RWPE2 (cell line): ENCODE measurements at regions not wholly inside any gene's neighbourhood (a gene's known extent, or its start where the extent isn't known, plus 50 kb on each side); places are given as distances from the start of the nearest gene placed in this dataset.

ENCODE experiments used
- ATAC-seq: fragments of 200-7000 bp; cut with Tn5 transposase; 3 replicates; pipeline ENCODE4 v1.9.1; 2021; ENCODE audit warnings: low read depth
- DNase-seq: peaks from one replicate; pipeline ENCODE4 v3.0.0-alpha.2; 2020; ENCODE audit warnings: low spot score
- H3K27ac ChIP-seq: fragments of 450-650 bp; 2 replicates; pipeline ENCODE4 v1.5.1; 2017; ENCODE audit warnings: mild to moderate bottlenecking; ENCODE audit not compliant: poor library complexity, severe bottlenecking
- H3K27me3 ChIP-seq: fragments of 250-450 bp; sonication (Bioruptor Pico); 2 replicates; pipeline ENCODE4 v1.5.1; 2021; ENCODE audit warnings: mild to moderate bottlenecking, moderate library complexity; ENCODE audit not compliant: insufficient read depth, poor library complexity, severe bottlenecking
- H3K36me3 ChIP-seq: fragments of 250-450 bp; sonication (Bioruptor Pico); 2 replicates; pipeline ENCODE4 v1.5.1; 2020; ENCODE audit warnings: low read depth, mild to moderate bottlenecking, moderate library complexity
- H3K4me1 ChIP-seq: fragments of 250-450 bp; sonication (Bioruptor Pico); 2 replicates; pipeline ENCODE4 v1.5.1; 2021; ENCODE audit warnings: mild to moderate bottlenecking, moderate library complexity; ENCODE audit not compliant: insufficient read depth, poor library complexity, severe bottlenecking
- H3K4me3 ChIP-seq: fragments of 250-450 bp; sonication (Bioruptor Pico); 2 replicates; pipeline ENCODE4 v1.5.1; 2021; ENCODE audit warnings: mild to moderate bottlenecking, moderate library complexity; ENCODE audit not compliant: severe bottlenecking
- H3K9me3 ChIP-seq: fragments of 250-450 bp; sonication (Bioruptor Pico); 2 replicates; pipeline ENCODE4 v1.5.1; 2021; ENCODE audit warnings: mild to moderate bottlenecking, moderate library complexity; ENCODE audit not compliant: severe bottlenecking
- TF ChIP-seq, protein P1 (sequence below): fragments of 450-650 bp; IDR thresholded peaks from one replicate; pipeline ENCODE4 v1.5.1; 2017; ENCODE audit warnings: mild to moderate bottlenecking, moderate library complexity; ENCODE audit not compliant: poor library complexity, severe bottlenecking

DNA sequence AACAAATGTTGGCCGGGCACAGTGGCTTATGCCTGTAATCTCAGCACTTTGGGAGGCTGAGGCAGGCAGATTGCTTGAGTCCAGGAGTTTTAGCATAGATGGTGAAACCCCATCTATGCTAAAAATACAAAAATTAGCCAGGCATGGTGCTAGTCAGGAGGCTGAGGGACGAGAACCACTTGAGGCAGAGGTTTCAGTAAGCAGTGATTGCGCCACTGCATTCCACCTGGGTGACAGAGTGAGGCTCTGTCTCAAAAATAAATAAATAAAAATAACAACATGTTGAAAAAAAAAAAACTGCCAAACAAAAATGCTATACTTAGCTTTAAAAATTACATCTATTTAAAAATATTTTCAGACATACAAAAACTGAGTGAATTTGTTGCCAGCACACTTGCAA lies 374.2 kb upstream of the SMIM31 start:
- Histone ChIP-seq H3K27ac (no peak overlapping the region), H3K9me3 (no peaks in the 10 kb centered on the region), H3K27me3 (peaks cover 21% of the 10 kb centered on the region), H3K4me3 (no peak overlapping the region), H3K36me3 (no peaks in the 10 kb centered on the region), H3K4me1 (no peaks in the 10 kb centered on the region)
- no peak for DNase-seq
- no peak for ATAC-seq
- TF ChIP-seq, protein P1, sequence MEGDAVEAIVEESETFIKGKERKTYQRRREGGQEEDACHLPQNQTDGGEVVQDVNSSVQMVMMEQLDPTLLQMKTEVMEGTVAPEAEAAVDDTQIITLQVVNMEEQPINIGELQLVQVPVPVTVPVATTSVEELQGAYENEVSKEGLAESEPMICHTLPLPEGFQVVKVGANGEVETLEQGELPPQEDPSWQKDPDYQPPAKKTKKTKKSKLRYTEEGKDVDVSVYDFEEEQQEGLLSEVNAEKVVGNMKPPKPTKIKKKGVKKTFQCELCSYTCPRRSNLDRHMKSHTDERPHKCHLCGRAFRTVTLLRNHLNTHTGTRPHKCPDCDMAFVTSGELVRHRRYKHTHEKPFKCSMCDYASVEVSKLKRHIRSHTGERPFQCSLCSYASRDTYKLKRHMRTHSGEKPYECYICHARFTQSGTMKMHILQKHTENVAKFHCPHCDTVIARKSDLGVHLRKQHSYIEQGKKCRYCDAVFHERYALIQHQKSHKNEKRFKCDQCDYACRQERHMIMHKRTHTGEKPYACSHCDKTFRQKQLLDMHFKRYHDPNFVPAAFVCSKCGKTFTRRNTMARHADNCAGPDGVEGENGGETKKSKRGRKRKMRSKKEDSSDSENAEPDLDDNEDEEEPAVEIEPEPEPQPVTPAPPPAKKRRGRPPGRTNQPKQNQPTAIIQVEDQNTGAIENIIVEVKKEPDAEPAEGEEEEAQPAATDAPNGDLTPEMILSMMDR, result no peak

DNA sequence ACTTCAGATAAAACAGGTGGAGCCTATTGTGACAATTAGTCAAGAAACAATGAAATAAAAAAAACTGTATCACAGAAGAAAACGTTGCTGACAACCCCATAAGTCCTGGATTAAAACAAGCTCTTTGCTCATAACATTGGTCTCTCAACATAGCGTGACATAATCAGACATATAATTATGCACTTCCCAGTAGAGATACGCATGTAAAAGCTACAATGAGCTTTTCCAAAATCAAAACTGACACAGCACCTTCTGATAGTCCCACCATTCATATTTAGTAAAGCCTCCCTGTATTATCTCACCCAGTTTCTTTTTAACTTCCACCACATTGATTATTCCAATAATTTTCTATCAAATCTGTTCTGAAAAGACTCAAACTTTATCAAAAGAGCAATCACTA lies 372.1 kb upstream of the SMIM31 start:
- peaks cover 21% of the 10 kb centered on the region for H3K27me3 ChIP-seq
- DNase-seq (no peak), ATAC-seq (no peak)
- H3K36me3 ChIP-seq, result no peaks in the 10 kb centered on the region
- TF ChIP-seq, protein P1, result no peak
- H3K4me3 ChIP-seq, result no peak overlapping the region
- H3K27ac ChIP-seq, result no peak overlapping the region
- H3K4me1 ChIP-seq, result no peaks in the 10 kb centered on the region
- H3K9me3 ChIP-seq, result no peaks in the 10 kb centered on the region

GRCh38 chr4:164383058-164383357 lies 370.9 kb upstream of the SMIM31 start:
- Histone ChIP-seq H3K4me3 (peak overlapping the region; percentile 22), H3K27me3 (peaks cover 21% of the 10 kb centered on the region), H3K9me3 (no peaks in the 10 kb centered on the region), H3K36me3 (no peaks in the 10 kb centered on the region), H3K4me1 (no peaks in the 10 kb centered on the region), H3K27ac (no peak overlapping the region)
- ATAC-seq (peak; percentile 17; the same call in 1 of the 3 replicates), DNase-seq (no peak)
- TF ChIP-seq, protein P1, result no peak

DNA sequence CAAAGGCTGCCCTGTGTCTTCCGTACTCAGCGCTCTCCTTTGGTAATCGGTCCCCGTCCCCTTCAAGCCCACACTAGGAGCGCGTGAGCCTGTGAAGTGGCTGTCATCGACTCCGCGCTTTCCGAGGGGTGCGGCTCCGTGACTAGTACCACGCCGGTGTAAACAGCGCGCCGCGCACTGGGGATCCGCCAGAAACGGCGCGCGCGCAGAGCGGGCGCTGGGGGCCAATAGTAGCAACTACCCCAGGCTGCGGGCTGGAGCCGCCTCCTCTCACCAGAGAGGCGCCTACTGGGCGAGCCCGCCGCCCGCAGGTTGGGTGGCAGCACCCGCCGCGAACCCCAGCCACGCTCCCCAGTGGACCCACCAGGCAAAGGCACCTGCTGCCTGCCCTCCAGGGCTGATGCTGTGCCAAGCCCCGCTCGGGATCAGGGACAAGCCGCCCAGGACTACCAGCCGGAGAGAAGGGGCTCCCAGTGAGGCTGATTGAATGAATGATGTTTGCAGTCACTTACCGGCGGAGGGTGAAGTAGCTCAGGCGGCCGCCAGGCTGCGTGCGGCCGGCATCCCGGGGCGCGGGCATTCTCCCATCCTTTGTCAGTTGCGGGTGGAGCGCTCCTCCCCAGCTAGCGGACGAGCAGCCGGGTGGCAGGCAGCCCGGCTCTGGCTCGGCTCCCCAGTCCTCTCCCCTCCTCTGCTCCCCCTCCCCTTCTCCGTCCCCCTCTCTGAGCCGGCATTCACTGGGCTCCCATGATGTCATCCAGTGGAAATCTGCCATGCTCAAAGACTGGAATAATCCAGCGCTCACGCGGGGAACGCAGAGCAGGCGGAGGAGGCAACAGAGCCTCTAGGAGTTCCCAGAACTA lies 370.3 kb upstream of the SMIM31 start:
- Histone ChIP-seq H3K9me3 (no peaks in the 10 kb centered on the region), H3K4me3 (peak overlapping the region; percentile 22), H3K36me3 (no peaks in the 10 kb centered on the region), H3K27ac (no peak overlapping the region), H3K4me1 (no peaks in the 10 kb centered on the region), H3K27me3 (peaks cover 21% of the 10 kb centered on the region)
- DNase-seq (no peak), ATAC-seq (peak; percentile 82)
- TF ChIP-seq, protein P1, result peak; percentile 44

DNA sequence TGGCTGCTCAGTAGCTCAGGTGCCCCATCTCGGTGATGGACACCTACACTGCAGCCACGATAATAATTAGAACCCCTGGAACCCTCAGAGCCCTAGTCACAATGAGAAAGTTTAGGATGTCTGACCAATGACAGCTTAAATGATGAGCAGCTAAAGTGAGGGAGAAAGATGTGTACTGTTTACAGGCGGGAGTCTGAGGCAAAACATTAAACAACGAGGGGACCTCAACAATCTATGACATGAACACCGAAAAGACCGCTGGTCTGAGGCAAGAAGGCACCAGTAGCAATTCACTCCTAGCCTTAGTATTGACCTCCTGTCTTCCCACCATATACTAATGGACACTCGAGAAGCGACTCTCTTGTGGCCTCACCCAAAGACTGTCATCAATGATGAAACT lies 369.5 kb upstream of the SMIM31 start:
- H3K27ac ChIP-seq, result no peak overlapping the region
- no peak overlapping the region for H3K4me3 ChIP-seq
- TF ChIP-seq, protein P1, result no peak
- no peaks in the 10 kb centered on the region for H3K4me1 ChIP-seq
- H3K9me3 ChIP-seq, result no peaks in the 10 kb centered on the region
- ATAC-seq, result no peak
- no peak for DNase-seq
- peaks cover 21% of the 10 kb centered on the region for H3K27me3 ChIP-seq
- no peaks in the 10 kb centered on the region for H3K36me3 ChIP-seq
